Left ventricle myocardium inferior (tissue), 1 donor: ENCODE measurements at regions not wholly inside any gene's neighbourhood (a gene's known extent, or its start where the extent isn't known, plus 50 kb on each side); places are given as distances from the start of the nearest gene placed in this dataset.
A peak's percentile ranks its signal among the peaks of the same experiment; 100 is the strongest.

Experiments
- DNase-seq: peaks from one replicate; pipeline ENCODE4 v3.0.0-alpha.2; 2020
- H3K27ac ChIP-seq: fragments of 200-600 bp; replicated peaks from 2 replicates; pipeline ENCODE4 v1.8.0; 2021
- H3K27me3 ChIP-seq: fragments of 200-600 bp; 2 replicates; pipeline ENCODE4 v1.8.0; 2021; ENCODE audit warnings: low read depth
- H3K36me3 ChIP-seq: fragments of 200-600 bp; 2 replicates; pipeline ENCODE4 v1.8.0; 2021
- H3K4me1 ChIP-seq: fragments of 200-600 bp; 2 replicates; pipeline ENCODE4 v1.8.0; 2021
- H3K4me3 ChIP-seq: fragments of 200-600 bp; 2 replicates; pipeline ENCODE4 v1.8.0; 2021; ENCODE audit warnings: mild to moderate bottlenecking, moderate library complexity
- H3K9me3 ChIP-seq: fragments of 200-600 bp; replicated peaks from 2 replicates; pipeline ENCODE4 v1.8.0; 2021
- CTCF ChIP-seq: fragments of 200-600 bp; IDR thresholded peaks from 2 replicates; pipeline ENCODE4 v1.8.0; 2021; ENCODE audit warnings: antibody characterized with exemption, mild to moderate bottlenecking, borderline replicate concordance
- intact Hi-C: fragments of 100-400 bp; cut with micrococcal nuclease; formaldehyde crosslinking; loops from one replicate; pipeline ENCODE4 v1.11.0; 2022
- donor health status: DM: no; HTN: yes; CAD: no; lungs with severe emphysema.

- H3K36me3 ChIP-seq, result no peaks in the 10 kb centered on the region
- no peak overlapping the region for H3K4me3 ChIP-seq
- no peak for TF ChIP-seq CTCF
- no peaks in the 10 kb centered on the region for H3K9me3 ChIP-seq
- intact Hi-C loops, result no loop called here
- DNase-seq, result no peak
- peak overlapping the region; percentile 30 for H3K27ac ChIP-seq
- H3K4me1 ChIP-seq, result peaks cover 4% of the 10 kb centered on the region
- H3K27me3 ChIP-seq, result no peaks in the 10 kb centered on the region
Measured at GRCh38 chr3:31416980-31417379, 115.7 kb upstream of the STT3B start.

GRCh38 chr3:31417486-31417885, 115.2 kb upstream of the STT3B start:
- peak overlapping the region; percentile 30 for H3K27ac ChIP-seq
- no peaks in the 10 kb centered on the region for H3K9me3 ChIP-seq
- TF ChIP-seq CTCF, result no peak
- H3K27me3 ChIP-seq, result no peaks in the 10 kb centered on the region
- H3K36me3 ChIP-seq, result no peaks in the 10 kb centered on the region
- H3K4me1 ChIP-seq, result peaks cover 4% of the 10 kb centered on the region
- H3K4me3 ChIP-seq, result no peak overlapping the region
- intact Hi-C loops, result no loop called here
- DNase-seq, result no peak

- no peak for TF ChIP-seq CTCF
- peaks cover 4% of the 10 kb centered on the region for H3K4me1 ChIP-seq
- H3K9me3 ChIP-seq, result peaks cover 1% of the 10 kb centered on the region
- no peak for DNase-seq
- H3K36me3 ChIP-seq, result no peaks in the 10 kb centered on the region
- no peak overlapping the region for H3K27ac ChIP-seq
- H3K4me3 ChIP-seq, result no peak overlapping the region
- intact Hi-C loops, result no loop called here
- no peaks in the 10 kb centered on the region for H3K27me3 ChIP-seq
Measured at GRCh38 chr3:31420311-31420710, 112.4 kb upstream of the STT3B start.

- H3K4me3 ChIP-seq, result no peak overlapping the region
- peaks cover 4% of the 10 kb centered on the region for H3K9me3 ChIP-seq
- peaks cover 3% of the 10 kb centered on the region for H3K4me1 ChIP-seq
- H3K27me3 ChIP-seq, result no peaks in the 10 kb centered on the region
- no peak overlapping the region for H3K27ac ChIP-seq
- intact Hi-C loops, result no loop called here
- H3K36me3 ChIP-seq, result no peaks in the 10 kb centered on the region
- no peak for DNase-seq
- no peak for TF ChIP-seq CTCF
Measured at GRCh38 chr3:31421314-31422048, 111.2 kb upstream of the STT3B start.

- no peak for TF ChIP-seq CTCF
- Histone ChIP-seq H3K4me3 (no peak overlapping the region), H3K36me3 (no peaks in the 10 kb centered on the region), H3K4me1 (no peaks in the 10 kb centered on the region), H3K27ac (no peak overlapping the region), H3K27me3 (no peaks in the 10 kb centered on the region), H3K9me3 (peaks cover 4% of the 10 kb centered on the region)
- DNase-seq, result no peak
- intact Hi-C loops, result no loop called here
Measured at GRCh38 chr3:31422237-31422636, 110.5 kb upstream of the STT3B start.
